Renal pelvis (tissue), 1 donor: ENCODE measurements at regions not wholly inside any gene's neighbourhood (a gene's known extent, or its start where the extent isn't known, plus 50 kb on each side); places are given as distances from the start of the nearest gene placed in this dataset.
"Not testable (repeated sequence)": the region's sequence is repeated elsewhere in the genome, so short reads cannot be mapped to it uniquely, and the experiment has no call there.

Source experiments
- DNase-seq: peaks from one replicate; pipeline ENCODE4 v3.0.0-alpha.2; 2013

DNA sequence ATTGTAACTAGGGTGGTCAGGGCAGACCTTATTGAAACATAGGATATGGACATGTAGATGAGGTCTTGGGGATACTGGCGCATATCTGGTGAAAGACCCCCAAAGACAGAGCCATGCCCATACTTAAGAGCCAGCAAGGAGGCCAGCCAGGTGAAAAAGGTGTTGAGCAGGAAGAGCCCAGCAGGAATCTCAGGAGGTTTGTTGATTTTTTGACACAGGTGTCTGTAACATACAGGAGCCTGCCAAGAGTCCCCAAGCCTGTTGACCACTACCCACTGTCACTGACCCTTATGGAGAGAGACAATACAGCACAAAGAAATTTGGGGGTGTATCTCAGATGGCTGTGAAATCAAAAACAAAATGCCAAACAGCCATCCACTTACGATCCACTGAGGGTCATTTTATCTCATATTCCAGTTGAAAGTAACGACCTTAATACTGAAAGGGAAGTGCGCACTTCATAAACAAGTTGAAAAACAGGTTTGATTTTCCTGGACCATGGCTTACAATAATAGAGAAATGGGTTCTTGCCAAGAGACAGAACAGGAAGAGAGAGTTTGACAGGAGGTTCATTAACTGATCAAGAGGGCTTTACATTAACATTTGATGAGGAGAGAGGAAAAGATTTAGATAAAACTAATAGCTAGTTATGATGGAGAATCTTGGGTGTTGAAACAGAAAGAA lies 163.6 kb downstream of the GLUL start:
- no peak for DNase-seq

DNA sequence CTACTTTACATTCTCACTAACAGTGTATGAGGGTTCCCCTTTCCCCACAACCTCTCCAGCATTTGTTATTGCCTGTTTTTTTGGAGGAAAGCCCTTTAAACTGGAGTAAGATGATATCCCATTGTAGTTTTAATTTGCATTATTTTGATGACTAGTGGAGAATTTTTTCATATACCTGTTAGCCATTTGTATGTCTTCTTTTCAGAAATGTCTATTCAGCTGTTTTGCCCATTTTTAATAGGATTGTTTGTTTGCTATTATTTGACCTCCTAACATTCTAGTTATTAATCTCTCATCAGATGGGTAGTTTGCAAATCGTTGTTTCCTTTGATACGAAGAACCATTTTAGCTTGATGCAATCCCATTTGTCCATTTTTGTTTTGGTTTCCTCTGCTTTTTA lies 165.0 kb downstream of the GLUL start:
- no peak for DNase-seq

DNA sequence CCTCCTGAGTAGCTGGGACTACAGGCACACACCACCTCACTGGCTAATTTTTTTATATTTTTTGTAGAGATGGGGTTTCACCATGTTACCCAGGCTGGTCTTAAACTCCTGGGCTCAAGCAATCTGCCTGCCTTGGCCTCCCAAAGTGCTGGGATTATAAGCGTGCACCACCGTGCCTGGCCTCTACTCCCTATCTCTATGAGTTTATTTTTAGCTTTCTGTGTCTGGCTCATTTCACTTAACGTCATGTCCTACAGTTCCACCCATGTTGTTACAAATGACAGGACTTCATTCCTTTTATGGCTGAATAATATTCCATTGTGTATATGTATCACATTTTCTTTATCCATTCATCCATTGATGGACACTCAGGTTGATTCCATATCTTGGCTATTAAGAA lies 164.2 kb upstream of the ZNF648 start:
- not testable (repeated sequence) for DNase-seq

DNA sequence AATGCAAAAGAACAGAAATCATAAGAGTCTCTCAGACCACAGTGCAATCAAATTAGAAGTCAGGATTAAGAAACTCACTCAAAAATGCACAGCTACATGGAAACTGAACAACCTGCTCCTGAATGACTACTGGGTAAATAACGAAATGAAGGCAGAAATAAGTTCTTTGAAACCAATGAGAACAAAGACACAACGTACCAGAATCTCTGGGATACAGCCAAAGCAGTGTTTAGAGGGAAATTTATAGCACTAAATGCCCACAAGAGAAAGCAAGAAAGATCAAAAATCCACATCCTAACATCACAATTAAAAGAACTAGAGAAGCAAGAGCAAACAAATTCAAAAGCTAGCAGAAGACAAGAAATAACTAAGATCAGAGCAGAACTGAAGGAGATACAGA lies 160.5 kb upstream of the ZNF648 start:
- not testable (repeated sequence) for DNase-seq

DNA sequence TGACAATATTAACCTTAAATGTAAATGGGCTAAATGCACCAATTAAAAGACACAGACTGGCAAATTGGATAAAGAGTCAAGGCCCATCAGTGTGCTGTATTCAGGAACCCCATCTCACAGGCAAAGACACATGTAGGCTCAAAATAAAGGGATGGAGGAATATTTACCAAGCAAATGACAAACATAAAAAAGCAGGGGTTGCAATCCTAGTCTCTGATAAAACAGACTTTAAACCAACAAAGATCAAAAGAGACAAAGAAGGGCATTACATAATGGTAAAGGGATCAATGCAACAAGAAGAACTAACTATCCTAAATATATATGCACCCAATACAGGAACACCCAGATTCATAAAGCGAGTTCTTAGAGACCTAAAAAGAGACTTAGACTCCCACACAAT lies 159.9 kb upstream of the ZNF648 start:
- DNase-seq: not testable (repeated sequence)

DNA sequence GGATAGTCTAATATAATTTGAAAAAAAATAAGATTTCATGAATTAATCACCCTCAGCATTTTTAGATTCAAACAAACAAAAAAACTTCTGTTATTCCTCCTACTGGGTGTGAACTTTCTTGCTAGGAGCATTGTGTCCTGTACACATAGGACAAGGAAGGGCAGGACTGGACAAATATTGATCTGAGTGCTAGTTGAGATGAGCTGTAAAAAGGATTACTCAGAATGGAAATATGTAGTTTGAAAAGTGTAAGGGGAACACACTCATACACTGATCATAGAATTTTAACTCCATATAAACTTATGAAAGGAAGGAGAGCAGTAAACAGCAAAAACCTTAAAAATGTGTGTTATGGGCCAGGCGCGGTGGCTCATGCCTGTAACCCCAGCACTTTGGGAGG lies 156.5 kb upstream of the ZNF648 start:
- no peak for DNase-seq

DNA sequence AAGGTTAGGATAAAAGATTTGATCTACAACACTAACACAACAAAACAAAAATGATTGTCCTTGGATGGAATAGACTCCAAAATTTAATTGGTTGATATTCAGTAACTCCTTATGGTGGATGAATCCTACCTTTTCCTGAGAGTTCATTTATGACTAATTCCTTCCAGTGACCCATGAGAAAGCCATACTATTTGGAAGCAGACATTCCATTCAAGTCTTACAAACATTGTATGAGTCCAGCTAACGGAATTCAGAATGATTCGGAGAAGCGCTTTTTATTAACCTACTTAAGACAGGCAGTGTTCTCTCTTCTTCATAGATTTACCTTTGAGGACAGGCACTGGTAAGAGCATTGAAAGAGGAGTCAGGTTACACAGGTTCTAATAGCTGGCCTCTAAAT lies 155.6 kb upstream of the ZNF648 start:
- no peak for DNase-seq

DNA sequence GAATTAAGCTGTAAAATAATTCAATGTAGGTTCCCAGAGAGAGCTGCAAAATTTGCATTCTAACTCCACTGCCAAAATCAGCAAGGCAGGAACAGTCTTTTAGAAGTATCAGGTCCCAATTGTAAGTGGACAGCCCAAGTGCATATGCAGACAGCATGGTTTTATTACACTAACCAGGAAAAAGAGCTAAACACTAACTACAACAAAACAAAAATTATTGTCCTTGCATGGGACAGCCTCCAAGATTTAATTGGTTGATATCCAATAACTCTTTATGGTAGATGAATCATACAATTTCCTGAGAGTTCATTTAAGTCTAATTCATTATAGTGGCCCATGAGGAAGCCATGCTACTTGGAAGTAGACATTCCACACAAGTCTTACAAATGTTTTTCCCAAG lies 154.3 kb upstream of the ZNF648 start:
- peak; percentile 53 for DNase-seq

DNA sequence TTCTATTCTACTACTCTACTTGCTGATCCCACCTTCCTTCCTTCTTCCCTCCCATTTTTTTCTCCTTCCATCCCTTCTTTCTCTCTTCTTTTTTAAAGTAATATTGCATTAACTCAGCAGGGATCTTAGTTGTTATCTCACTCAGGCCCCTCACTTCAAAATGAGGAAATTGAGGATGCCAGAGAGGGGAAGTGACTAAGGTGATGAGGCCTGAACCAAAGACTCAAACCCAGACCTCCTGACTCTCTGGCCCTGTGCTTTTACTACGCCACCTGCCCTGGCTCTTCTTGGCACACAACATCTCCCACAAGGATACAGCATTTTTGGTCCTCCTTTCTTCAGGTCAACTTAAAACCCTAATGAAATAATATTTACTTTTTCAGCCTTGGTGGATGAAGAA lies 151.7 kb upstream of the ZNF648 start:
- no peak for DNase-seq

DNA sequence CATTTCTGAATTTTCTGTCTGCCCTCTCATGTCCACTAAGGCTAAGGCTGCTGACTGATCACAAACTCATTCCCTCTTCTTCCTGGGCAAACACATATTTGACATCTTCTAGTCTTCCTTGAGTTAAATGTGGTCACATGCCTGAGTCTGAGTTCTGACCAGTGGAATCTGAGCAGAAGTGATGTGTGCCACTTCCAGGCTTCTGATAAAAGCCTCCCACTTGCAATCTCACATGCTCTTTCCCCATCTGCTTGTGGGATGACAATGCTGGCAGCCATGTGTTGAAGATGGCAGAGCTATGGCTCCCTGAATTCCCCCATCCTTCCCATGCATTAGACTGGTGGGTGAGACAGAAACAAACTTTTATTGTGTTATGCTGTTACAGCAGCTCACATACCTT lies 149.9 kb upstream of the ZNF648 start:
- DNase-seq: no peak

DNA sequence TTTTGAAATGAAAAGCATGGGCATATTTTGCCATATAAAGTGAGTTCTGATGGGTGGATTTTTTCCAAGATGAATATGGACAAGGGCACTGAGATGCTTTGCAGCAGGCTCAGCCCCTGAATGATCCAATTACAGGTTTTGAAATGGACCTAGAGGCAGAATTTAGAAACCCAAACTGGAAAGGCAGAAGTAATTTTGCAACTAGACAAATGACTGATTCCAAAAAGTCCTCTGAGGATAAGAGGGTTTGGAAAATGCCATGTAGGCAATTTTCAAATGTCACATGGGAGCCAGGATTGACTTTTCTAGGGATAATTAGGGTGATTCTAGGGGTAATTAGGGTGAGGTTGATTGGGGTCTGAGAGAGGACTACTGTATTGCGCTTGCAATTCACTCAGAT lies 148.9 kb upstream of the ZNF648 start:
- DNase-seq: no peak

DNA sequence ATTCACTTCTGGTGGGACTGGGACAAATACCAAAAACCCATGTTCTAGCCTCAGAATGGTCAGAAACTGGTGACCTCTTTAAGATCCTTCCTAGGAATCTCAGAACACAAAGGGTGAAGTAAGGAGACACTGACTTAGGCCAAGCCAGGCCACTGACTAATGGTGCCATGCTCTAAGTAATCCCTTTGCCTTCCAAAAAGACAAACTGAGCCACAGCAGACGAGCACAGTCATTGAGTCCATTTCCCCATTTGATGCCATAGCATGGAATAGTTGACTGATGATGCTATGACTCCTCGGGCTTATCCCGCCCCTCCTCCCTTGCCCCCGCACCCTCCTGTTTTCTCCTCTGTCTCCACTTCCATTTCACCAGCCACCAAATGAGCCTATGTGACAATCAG lies 145.8 kb upstream of the ZNF648 start:
- DNase-seq: no peak

DNA sequence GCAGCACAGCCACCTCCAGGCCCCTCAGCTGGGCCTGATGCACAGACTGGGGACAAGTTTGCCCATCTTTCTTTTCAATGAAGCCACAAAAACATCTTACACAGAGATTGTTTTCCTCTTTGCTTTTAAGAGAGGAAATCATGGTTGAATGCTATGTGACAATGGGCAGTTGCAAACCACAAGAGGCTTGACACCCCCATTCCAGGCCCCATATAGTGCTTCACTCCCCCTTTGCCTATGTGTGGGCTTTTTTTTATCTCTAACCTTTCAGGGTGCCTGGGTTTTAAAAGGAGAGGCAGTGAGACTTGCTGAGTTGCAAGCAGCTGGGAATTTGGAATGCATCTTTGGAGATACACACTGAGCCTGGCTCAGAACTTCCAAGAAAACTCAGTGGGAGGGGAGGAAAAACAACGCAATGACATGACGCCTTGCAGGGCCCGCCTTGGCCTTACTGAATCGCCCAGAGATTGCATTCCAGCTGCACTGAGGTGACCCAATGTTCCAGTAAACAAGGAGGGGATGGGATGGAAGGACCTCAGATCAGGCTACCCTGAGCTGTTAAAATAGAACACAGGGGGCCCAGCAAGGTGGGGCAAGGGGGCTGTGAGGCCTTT lies 145.2 kb upstream of the ZNF648 start:
- peak; percentile 20 for DNase-seq

DNA sequence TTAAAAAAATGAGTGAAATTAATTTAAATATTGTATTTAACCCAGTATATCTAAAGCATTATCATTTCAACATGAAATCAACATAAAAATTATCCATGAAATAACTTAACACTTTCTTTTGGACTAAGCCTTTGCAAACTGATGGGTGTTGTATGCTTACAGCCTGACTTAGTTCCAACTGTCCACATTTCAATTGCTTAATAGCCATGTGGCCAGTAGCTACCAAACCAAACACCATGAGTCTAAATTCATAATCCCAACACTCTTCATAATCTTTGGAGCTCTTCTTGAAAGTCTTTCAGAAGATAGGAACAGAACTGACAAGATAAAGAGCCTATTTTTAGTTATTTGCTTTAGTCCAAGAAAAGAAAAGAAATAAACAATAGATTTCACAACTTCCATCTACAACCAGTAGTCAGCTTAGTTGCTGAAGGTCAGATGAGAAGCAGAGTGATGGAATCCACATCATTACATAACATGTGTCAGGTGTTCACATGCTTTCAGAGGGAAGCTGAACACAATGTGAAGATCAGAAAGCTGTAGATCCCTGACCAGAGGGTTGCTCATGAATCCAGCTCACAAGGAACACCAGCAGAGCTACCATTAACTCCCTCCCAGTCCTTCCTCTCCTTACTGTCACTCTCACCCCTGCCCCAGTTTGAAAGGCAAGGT lies 144.0 kb upstream of the ZNF648 start:
- DNase-seq: no peak

DNA sequence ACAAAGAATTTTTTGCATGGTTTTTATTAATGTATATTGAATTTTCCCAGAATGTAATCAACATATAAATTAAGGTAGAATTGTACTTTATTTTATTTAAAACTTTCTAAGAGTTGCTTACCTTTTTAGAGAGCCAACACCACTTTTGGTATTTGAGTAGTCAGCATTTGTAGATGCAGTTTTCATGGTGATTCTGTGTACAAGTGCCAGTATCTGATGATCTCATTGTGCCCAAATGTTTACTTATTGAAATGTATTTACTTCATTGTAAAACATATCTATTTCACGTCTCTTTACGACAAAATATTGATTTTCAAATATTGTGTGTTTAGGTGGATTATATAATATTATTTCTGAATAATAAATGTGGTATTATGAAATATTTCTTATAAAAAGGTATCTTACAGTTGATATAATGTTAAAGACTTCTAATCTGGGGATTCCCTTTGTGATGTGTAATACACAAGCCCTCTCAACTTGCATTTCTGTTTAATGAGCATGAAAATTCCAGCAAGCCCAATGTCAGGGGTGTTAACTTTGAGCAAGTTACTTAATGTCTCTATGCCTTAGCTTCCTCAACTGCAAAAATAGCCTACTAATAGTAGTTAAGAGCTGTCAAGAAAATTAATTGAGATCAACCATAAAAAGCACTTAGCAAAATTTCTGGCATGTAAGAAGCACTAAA lies 141.8 kb upstream of the ZNF648 start:
- DNase-seq: no peak

DNA sequence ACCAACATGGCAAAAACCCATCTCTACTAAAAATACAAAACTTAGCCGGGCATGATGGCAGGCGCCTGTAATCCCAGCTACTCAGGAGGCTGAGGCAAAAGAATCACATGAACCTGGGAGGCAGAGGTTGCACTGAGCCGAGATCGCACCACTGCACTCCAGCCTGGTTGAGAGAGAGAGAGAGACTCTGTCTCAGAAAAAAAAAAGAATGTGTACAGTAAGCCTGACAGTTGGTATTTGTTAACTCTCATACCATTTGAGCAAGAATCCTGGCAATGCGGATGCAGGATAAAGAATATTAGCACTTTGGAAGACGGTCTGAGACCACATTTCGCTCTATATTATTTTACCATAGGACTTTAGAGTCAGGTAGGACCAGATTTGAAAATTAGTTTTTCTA lies 140.0 kb upstream of the ZNF648 start:
- not testable (repeated sequence) for DNase-seq

DNA sequence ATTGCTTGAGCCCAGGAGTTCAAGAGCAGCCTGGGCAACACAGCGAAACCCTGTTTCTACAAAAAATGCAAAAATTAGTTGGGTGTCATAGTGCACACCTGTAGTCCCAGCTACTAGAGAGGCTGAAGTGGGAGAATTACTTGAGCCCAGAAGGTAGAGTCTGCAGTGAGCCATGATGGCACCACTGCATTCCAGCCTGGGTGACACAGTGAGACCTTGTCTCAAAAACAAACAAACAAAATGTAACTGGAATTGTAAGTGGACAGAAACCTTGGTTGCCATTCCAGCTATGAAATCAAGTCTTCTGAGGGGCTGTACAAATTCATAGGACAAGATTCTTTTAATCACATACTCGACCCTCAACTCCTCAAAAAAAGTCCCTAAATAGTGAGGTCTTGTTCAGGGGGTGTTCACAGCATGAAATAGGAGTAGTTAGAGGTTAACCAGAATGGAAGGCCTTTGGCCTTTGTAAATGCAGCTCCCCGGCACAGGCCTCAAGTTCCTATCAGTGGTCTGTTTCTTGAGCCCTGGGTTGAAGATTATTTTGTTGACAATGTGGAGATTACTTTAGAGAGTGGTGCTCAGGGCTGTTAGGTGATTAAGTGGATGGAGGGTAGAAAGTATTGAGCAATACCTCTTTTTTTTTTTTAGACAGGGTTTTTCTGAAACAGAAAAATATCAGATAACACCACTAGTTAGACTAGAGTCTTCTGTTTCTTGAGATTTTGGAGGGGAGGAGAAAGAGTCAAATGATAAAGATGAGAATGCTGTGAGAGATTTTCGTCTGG lies 138.7 kb upstream of the ZNF648 start:
- no peak for DNase-seq

DNA sequence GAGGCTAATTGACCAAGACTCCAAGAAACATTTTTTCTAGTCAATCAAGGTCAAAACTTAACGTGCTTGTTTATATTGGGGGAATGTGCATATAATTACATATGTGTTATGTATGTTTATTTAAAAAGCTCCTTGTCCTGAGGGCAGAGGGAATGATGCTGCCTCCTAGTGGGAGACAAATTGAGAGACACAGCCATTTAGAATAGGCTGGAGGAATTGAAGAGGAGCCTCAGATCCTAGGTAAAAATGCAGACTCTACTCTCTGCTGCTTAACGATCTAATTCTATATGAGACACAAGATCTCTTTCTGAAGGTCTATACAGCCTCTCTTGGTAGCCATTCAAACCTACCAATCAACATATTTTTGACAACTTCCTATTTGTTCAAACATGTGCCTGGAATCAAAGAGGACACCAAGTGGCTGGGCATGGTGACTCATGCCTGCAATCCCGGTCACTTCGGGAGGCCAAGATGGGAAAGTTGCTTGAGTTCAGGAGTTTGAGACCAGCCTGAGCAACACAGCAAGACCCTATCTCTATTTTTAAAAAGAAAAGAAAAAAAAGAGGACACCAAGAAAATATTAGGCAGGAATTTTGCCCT lies 136.6 kb upstream of the ZNF648 start:
- no peak for DNase-seq

DNA sequence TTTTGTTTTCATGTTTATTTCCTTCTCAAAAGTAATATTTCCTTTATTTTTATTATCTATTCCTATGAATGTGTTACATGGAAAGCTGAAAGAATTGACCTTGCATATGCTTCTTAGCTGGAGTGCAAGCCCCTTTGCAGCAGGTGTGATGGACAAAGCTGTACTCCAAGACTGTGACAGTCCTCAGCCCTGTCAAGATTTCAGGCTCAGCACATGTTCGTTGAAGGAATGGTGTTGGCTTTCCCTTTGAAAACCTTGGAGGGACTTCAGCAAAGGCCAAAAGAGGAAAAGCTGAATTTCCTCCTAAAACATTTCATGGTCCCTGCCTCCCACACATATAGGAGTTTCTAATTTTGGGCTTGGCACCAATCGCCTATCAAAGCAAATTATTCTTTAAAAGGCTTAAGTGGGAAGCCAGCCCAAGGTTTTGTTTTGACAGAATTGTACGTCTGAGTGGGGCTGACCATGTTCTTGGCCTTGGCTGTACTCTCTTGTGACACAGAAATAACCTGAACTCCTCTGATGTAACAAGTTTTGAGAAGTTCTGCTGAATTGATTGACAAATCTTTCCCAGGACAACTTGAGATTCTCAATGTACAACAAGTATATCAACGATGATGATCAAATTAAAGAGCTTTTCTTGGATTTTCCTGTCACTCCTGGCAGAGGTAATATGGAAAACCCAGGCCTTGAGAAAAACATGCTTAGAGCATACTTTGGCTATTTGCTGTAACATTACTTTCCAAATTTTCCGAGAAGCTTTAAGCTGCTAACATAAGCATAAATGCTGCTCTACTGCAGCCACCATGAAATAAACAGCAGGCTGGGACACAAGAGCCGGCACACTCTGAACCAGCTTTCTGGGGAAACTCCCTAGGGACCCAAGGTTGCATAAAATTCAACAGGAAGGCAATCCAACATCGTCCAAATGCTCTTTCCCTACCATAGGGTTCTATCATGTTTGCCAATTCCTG lies 135.7 kb upstream of the ZNF648 start:
- no peak for DNase-seq

DNA sequence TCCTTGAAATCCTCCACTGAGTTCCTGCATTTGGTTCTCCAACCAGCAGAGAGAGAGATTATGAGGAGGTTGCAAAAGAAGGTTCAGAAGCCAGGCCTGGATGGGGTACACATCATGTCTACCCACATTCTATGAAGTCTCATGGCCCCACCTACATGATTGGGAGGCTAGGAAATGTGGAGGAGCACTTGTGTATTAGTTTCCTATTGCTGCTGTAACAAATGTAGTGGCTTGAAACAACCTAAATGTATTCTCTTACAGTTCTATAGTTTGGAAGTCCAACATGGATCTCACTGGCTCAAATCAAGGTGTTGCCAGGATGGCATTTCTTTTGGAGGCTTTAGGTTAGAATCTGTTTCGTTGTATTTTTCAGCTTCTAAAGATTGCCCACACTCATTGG lies 134.2 kb upstream of the ZNF648 start:
- no peak for DNase-seq
